Activated CD4-positive, alpha-beta memory T cell treated with anti-CD3 and anti-CD28 coated beads, Interleukin-2, amount 10 ng/mL, durations not matched to agents 7 days and 5 days (primary cell): ENCODE measurements at regions not wholly inside any gene's neighbourhood (a gene's known extent, or its start where the extent isn't known, plus 50 kb on each side); places are given as distances from the start of the nearest gene placed in this dataset.

Experiments
- CTCF ChIA-PET: fragments of 350-600 bp; sonication (Branson Sonifier 250); formaldehyde crosslinking; loops from one replicate; lab custom pipeline; 2021; ENCODE audit warnings: antibody characterized with exemption, inconsistent platforms; lab: Charles Lee
- POLR2A ChIA-PET: fragments of 350-600 bp; sonication (Branson Sonifier 250); formaldehyde crosslinking; loops from one replicate; lab custom pipeline; 2021; ENCODE audit warnings: antibody characterized with exemption; lab: Charles Lee
- DNase-seq: peaks from one replicate; pipeline ENCODE4 v3.0.0-alpha.2; 2020
- H3K27ac Mint-ChIP-seq: one replicate; pipeline ENCODE4 v1.8.0; 2021; ENCODE audit warnings: mild to moderate bottlenecking, mixed read lengths
- H3K27me3 Mint-ChIP-seq: one replicate; pipeline ENCODE4 v1.8.0; 2021; ENCODE audit warnings: mixed read lengths
- H3K36me3 Mint-ChIP-seq: one replicate; pipeline ENCODE4 v1.8.0; 2021; ENCODE audit warnings: low read depth, mixed read lengths
- H3K4me1 Mint-ChIP-seq: one replicate; pipeline ENCODE4 v1.8.0; 2021; ENCODE audit warnings: mixed read lengths
- H3K4me3 Mint-ChIP-seq: one replicate; pipeline ENCODE4 v1.8.0; 2021; ENCODE audit warnings: mild to moderate bottlenecking, mixed read lengths
- H3K9me3 Mint-ChIP-seq: one replicate; pipeline ENCODE4 v1.8.0; 2021; ENCODE audit warnings: mixed read lengths

GRCh38 chrX:7552760-7553159 lies 290.2 kb upstream of the VCX start:
- Mint-ChIP-seq H3K4me1 (no peaks in the 10 kb centered on the region), H3K27me3 (no peaks in the 10 kb centered on the region), H3K36me3 (no peaks in the 10 kb centered on the region), H3K27ac (no peak overlapping the region), H3K9me3 (no peaks in the 10 kb centered on the region), H3K4me3 (no peak overlapping the region)
- no peak for DNase-seq
- ChIA-PET CTCF (interaction anchor here (0.6 kb wide), 1 partner anchor 811 kb away, joined by 3 read pairs; no protein-coding TSS in a partner anchor), POLR2A (no interaction called here)

GRCh38 chrX:7546551-7547080 lies 296.4 kb upstream of the VCX start:
- Mint-ChIP-seq H3K9me3 (peaks cover 2% of the 10 kb centered on the region), H3K27ac (no peak overlapping the region), H3K36me3 (no peaks in the 10 kb centered on the region), H3K4me1 (no peaks in the 10 kb centered on the region), H3K27me3 (no peaks in the 10 kb centered on the region), H3K4me3 (no peak overlapping the region)
- no peak for DNase-seq
- POLR2A ChIA-PET = no interaction called here
- CTCF ChIA-PET = no interaction called here

DNA sequence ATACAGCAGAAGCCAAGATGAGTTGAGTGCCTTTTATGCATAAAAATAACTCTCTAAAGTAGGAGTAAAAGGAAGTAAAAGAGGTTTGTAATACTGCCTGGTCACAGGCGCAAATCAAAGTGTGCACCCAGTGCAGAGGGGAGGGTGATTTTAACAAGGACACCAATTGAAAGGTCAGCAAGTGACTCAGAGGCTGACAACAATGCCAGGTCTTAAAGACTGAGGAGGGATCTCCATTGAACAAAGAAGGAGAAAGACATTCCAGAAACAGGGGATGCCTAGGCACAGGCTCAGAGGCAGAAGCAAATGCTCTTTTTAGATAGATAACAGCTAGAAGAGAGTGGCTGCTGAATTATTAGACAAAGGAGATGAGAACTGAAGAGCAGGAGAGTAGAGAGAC lies 297.4 kb upstream of the VCX start:
- POLR2A ChIA-PET = no interaction called here

GRCh38 chrX:7542587-7543380 lies 300.2 kb upstream of the VCX start:
- no peak overlapping the region for H3K27ac Mint-ChIP-seq
- no peak overlapping the region for H3K4me3 Mint-ChIP-seq
- DNase-seq = no peak
- ChIA-PET CTCF (no interaction called here), POLR2A (no interaction called here)
- H3K4me1 Mint-ChIP-seq = no peaks in the 10 kb centered on the region
- no peaks in the 10 kb centered on the region for H3K27me3 Mint-ChIP-seq
- H3K36me3 Mint-ChIP-seq = no peaks in the 10 kb centered on the region
- peaks cover 2% of the 10 kb centered on the region for H3K9me3 Mint-ChIP-seq

More for the DNA sequence above, 297.4 kb upstream of the VCX start:
- no peak overlapping the region for H3K27ac Mint-ChIP-seq
- no peaks in the 10 kb centered on the region for H3K4me1 Mint-ChIP-seq
- CTCF ChIA-PET = no interaction called here
- H3K27me3 Mint-ChIP-seq = no peaks in the 10 kb centered on the region
- DNase-seq = no peak
- H3K9me3 Mint-ChIP-seq = peaks cover 2% of the 10 kb centered on the region
- no peak overlapping the region for H3K4me3 Mint-ChIP-seq
- H3K36me3 Mint-ChIP-seq = no peaks in the 10 kb centered on the region

DNA sequence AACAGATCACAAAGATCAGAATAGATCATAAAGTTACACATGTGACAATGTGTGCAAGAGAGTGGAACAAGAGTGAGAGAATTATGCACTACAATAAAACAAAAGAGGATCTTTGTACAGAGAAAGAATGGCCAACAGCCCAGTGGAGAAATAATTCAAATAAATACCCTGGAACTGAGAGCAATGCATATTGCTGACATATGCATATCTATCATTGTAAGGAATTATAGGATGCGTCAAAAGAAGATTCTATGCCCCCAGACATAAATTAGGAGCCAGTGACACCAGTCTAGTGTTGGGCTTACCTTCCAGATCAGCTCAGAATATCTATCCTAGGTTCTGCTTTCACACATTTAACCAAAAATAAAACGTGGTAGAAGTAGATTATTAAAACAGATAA lies 320.1 kb upstream of the VCX start:
- Mint-ChIP-seq H3K4me1 (no peaks in the 10 kb centered on the region), H3K27ac (no peak overlapping the region), H3K27me3 (no peaks in the 10 kb centered on the region), H3K9me3 (peaks cover 9% of the 10 kb centered on the region), H3K36me3 (no peaks in the 10 kb centered on the region), H3K4me3 (no peak overlapping the region)
- CTCF ChIA-PET = no interaction called here
- POLR2A ChIA-PET = no interaction called here
- DNase-seq = no peak

DNA sequence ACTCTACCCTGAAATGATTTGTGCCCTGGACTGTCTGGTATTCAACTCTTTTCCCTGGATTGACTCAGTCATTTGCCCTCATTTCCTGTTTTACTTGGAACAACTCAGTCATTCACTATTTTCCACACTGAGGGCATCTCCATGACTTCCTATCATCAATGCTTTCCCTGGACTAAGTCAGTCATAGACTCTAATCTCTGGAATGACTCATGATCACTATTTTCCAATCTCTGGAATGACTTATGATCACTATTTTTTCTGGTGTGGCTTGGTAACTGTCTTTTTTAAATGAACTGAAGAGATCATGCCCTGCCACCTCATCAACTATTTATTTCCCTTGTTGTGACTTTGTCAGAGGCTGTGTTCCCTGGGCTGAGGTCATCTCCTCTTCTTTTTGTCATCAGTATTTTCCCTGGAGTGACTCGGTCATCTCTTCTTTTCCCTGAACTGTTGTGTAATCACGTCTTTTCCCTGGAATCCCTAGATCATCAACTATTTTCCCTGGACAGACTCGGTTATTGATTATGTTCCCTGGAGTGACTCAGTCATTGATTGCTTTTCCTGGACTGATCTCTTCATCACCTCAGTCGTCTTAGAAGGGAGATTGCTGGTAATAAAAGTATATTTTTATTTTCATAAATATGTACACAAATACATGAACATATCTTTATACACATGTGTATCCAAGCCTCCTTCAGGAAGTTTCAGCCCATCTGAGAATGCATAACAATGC lies 327.1 kb upstream of the VCX start:
- Mint-ChIP-seq H3K27me3 (no peaks in the 10 kb centered on the region), H3K4me1 (no peaks in the 10 kb centered on the region), H3K36me3 (no peaks in the 10 kb centered on the region), H3K4me3 (no peak overlapping the region), H3K9me3 (peaks cover 3% of the 10 kb centered on the region), H3K27ac (no peak overlapping the region)
- ChIA-PET CTCF (no interaction called here), POLR2A (no interaction called here)
- no peak for DNase-seq

- no peaks in the 10 kb centered on the region for H3K4me1 Mint-ChIP-seq
- ChIA-PET POLR2A (no interaction called here), CTCF (no interaction called here)
- no peak overlapping the region for H3K4me3 Mint-ChIP-seq
- H3K27ac Mint-ChIP-seq = no peak overlapping the region
- H3K9me3 Mint-ChIP-seq = peaks cover 3% of the 10 kb centered on the region
- H3K27me3 Mint-ChIP-seq = no peaks in the 10 kb centered on the region
- DNase-seq = no peak
- no peaks in the 10 kb centered on the region for H3K36me3 Mint-ChIP-seq
Observed at GRCh38 chrX:7514871-7515599, 327.9 kb upstream of the VCX start.

- Mint-ChIP-seq H3K4me1 (no peaks in the 10 kb centered on the region), H3K4me3 (no peak overlapping the region), H3K9me3 (peaks cover 3% of the 10 kb centered on the region), H3K27ac (no peak overlapping the region), H3K36me3 (no peaks in the 10 kb centered on the region), H3K27me3 (no peaks in the 10 kb centered on the region)
- DNase-seq = no peak
- ChIA-PET CTCF (no interaction called here), POLR2A (no interaction called here)
Observed at GRCh38 chrX:7512845-7513244, 330.1 kb upstream of the VCX start.

- DNase-seq = no peak
- no peaks in the 10 kb centered on the region for H3K4me1 Mint-ChIP-seq
- ChIA-PET POLR2A (no interaction called here), CTCF (no interaction called here)
- H3K9me3 Mint-ChIP-seq = peaks cover 2% of the 10 kb centered on the region
- no peak overlapping the region for H3K27ac Mint-ChIP-seq
- no peak overlapping the region for H3K4me3 Mint-ChIP-seq
- no peaks in the 10 kb centered on the region for H3K27me3 Mint-ChIP-seq
- H3K36me3 Mint-ChIP-seq = no peaks in the 10 kb centered on the region
Observed at GRCh38 chrX:7503251-7503650, 339.7 kb upstream of the VCX start.

GRCh38 chrX:7500386-7500785 lies 342.6 kb upstream of the VCX start:
- DNase-seq = no peak
- Mint-ChIP-seq H3K36me3 (no peaks in the 10 kb centered on the region), H3K27me3 (no peaks in the 10 kb centered on the region), H3K9me3 (no peaks in the 10 kb centered on the region), H3K27ac (no peak overlapping the region), H3K4me3 (no peak overlapping the region), H3K4me1 (no peaks in the 10 kb centered on the region)
- ChIA-PET CTCF (no interaction called here), POLR2A (no interaction called here)

DNA sequence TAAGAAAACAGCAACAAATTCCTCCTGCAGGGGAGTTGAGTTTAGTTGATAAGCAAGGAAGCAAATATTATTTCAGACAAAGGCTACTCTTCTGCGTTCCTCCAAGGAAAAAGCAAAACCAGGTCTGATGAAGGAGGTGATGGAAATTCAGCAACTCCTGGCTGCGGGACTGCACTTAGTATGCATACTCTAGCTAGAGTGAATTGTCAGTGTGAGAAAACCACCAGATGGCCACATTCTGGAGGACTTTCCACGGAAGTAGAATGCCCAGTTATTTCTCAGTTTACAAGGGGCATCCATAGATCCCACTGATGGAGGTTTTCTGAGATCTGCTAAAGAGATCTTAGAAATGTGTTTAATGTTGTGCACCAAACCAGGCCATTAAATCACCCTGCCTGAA lies 338.6 kb upstream of the PUDP start:
- Mint-ChIP-seq H3K4me1 (no peaks in the 10 kb centered on the region), H3K4me3 (no peak overlapping the region), H3K9me3 (no peaks in the 10 kb centered on the region), H3K27ac (no peak overlapping the region), H3K36me3 (no peaks in the 10 kb centered on the region), H3K27me3 (no peaks in the 10 kb centered on the region)
- ChIA-PET CTCF (no interaction called here), POLR2A (no interaction called here)
- no peak for DNase-seq

DNA sequence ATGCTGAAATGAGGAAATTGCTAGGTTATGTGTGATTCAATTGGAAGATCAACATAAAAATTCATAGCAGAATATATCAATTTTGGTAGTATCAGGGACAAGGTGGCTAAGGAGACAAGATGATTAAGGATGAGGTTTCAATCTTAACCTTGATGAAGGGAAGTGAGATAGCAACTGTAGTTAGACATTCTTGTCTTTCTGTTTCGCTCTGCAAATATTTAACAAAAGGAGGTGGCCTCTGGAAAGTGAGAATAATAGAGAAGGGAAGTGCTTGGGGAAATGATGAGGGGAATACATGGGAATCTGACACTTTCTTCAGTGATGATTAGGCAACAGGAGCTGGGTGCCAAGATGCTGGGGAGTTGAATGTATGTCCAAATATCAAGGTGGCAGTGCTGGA lies 337.1 kb upstream of the PUDP start:
- H3K27me3 Mint-ChIP-seq = no peaks in the 10 kb centered on the region
- CTCF ChIA-PET = no interaction called here
- no peak overlapping the region for H3K4me3 Mint-ChIP-seq
- POLR2A ChIA-PET = no interaction called here
- no peak overlapping the region for H3K27ac Mint-ChIP-seq
- DNase-seq = no peak
- no peaks in the 10 kb centered on the region for H3K9me3 Mint-ChIP-seq
- no peaks in the 10 kb centered on the region for H3K36me3 Mint-ChIP-seq
- H3K4me1 Mint-ChIP-seq = no peaks in the 10 kb centered on the region

GRCh38 chrX:7480721-7481120 lies 332.8 kb upstream of the PUDP start:
- ChIA-PET CTCF (no interaction called here), POLR2A (no interaction called here)
- H3K9me3 Mint-ChIP-seq = no peaks in the 10 kb centered on the region
- H3K27ac Mint-ChIP-seq = no peak overlapping the region
- H3K27me3 Mint-ChIP-seq = no peaks in the 10 kb centered on the region
- no peak for DNase-seq
- H3K36me3 Mint-ChIP-seq = no peaks in the 10 kb centered on the region
- H3K4me3 Mint-ChIP-seq = no peak overlapping the region
- no peaks in the 10 kb centered on the region for H3K4me1 Mint-ChIP-seq
